ENCODE measurements at regions not wholly inside any gene's neighbourhood (a gene's known extent, or its start where the extent isn't known, plus 50 kb on each side); places are given as distances from the start of the nearest gene placed in this dataset.
"Not testable (repeated sequence)": the region's sequence is repeated elsewhere in the genome, so short reads cannot be mapped to it uniquely, and the experiment has no call there.

- not testable (repeated sequence) for TF ChIP-seq CTCF (IDR thresholded peaks at IDR 0.05); POLR2A (IDR thresholded peaks at IDR 0.05); POLR2AphosphoS5 (IDR thresholded peaks at IDR 0.05; ENCODE audit: insufficient read depth in 1 of 2, low read depth in 1 of 2)
Observed at GRCh38 chr6:14891820-14892375, 354.0 kb upstream of the JARID2 start.
